Neuronal stem cell (in vitro differentiated cells): ENCODE measurements at regions not wholly inside any gene's neighbourhood (a gene's known extent, or its start where the extent isn't known, plus 50 kb on each side); places are given as distances from the start of the nearest gene placed in this dataset.
"Not testable (repeated sequence)": the region's sequence is repeated elsewhere in the genome, so short reads cannot be mapped to it uniquely, and the experiment has no call there.

ENCODE experiments used
- DNase-seq: peaks from one replicate; pipeline ENCODE4 v3.0.0-alpha.2; 2013; ENCODE audit warnings: low spot score
- H2AFZ ChIP-seq: one replicate; pipeline ENCODE4 v1.6.1; 2013; ENCODE audit warnings: mild to moderate bottlenecking, low read length, inconsistent platforms
- H2AK5ac ChIP-seq: 2 replicates; pipeline ENCODE4 v1.6.1; 2013; ENCODE audit warnings: low read depth, mild to moderate bottlenecking, inconsistent platforms, low read length, moderate library complexity, mixed read lengths
- H2BK120ac ChIP-seq: 2 replicates; pipeline ENCODE4 v1.6.1; 2013; ENCODE audit warnings: low read depth, mild to moderate bottlenecking, inconsistent platforms, low read length, moderate library complexity, mixed read lengths
- H2BK12ac ChIP-seq: one replicate; pipeline ENCODE4 v1.6.1; 2013; ENCODE audit warnings: low read length, inconsistent platforms
- H2BK15ac ChIP-seq: 2 replicates; pipeline ENCODE4 v1.6.1; 2013; ENCODE audit warnings: mild to moderate bottlenecking, low read length, inconsistent platforms, mixed read lengths
- H2BK5ac ChIP-seq: one replicate; pipeline ENCODE4 v1.6.1; 2013; ENCODE audit warnings: inconsistent platforms, mild to moderate bottlenecking, low read length, moderate library complexity
- H3K14ac ChIP-seq: one replicate; pipeline ENCODE4 v1.6.1; 2013; ENCODE audit warnings: low read length, inconsistent platforms
- H3K18ac ChIP-seq: 2 replicates; pipeline ENCODE4 v1.6.1; 2013; ENCODE audit warnings: low read length, inconsistent platforms
- H3K23ac ChIP-seq: 2 replicates; pipeline ENCODE4 v1.6.1; 2013; ENCODE audit warnings: low read depth, mild to moderate bottlenecking, mixed read lengths, low read length, inconsistent platforms; ENCODE audit not compliant: poor library complexity
- H3K27ac ChIP-seq: replicated peaks from 3 replicates; pipeline ENCODE4 v1.5.1; 2013; ENCODE audit warnings: low read length, inconsistent platforms
- H3K27me3 ChIP-seq, 3 experiments: 2 replicates each; pipeline ENCODE4 v1.6.1; 2013; ENCODE audit warnings: low read length in 3 of 3, mild to moderate bottlenecking in 2 of 3, inconsistent platforms in 1 of 3, low read depth in 1 of 3, mixed read lengths in 1 of 3, moderate library complexity in 1 of 3; ENCODE audit not compliant: control insufficient read depth in 3 of 3, insufficient read depth in 3 of 3
- H3K36me3 ChIP-seq, 2 donors: replicated peaks in 1 of 2; 2 replicates each; pipeline ENCODE4 v1.6.1; 2013; ENCODE audit warnings: low read length in 2 of 2; ENCODE audit not compliant: control insufficient read depth in 2 of 2, insufficient read depth in 2 of 2
- H3K4ac ChIP-seq: 2 replicates; pipeline ENCODE4 v1.6.1; 2013; ENCODE audit warnings: inconsistent platforms, mild to moderate bottlenecking, low read length, moderate library complexity
- H3K4me1 ChIP-seq, 2 donors: 1 replicate in 1 of 2; 2 replicates in 1 of 2; pipeline ENCODE4 v1.6.1; 2013; ENCODE audit warnings: low read length in 2 of 2, low read depth in 1 of 2; ENCODE audit not compliant: control insufficient read depth in 2 of 2, insufficient read depth in 1 of 2
- H3K4me2 ChIP-seq: one replicate; pipeline ENCODE4 v1.6.1; 2013; ENCODE audit warnings: mild to moderate bottlenecking, low read length, inconsistent platforms; ENCODE audit not compliant: insufficient read depth, poor library complexity, severe bottlenecking
- H3K4me3 ChIP-seq, 2 donors: 2 replicates each; pipeline ENCODE4 v1.5.1; 2013; ENCODE audit warnings: low read length in 2 of 2, mild to moderate bottlenecking in 2 of 2, inconsistent platforms in 1 of 2, moderate library complexity in 1 of 2
- H3K79me1 ChIP-seq: one replicate; pipeline ENCODE4 v1.6.1; 2013; ENCODE audit warnings: low read depth, mild to moderate bottlenecking, inconsistent platforms, low read length, moderate library complexity
- H3K9ac ChIP-seq: one replicate; pipeline ENCODE4 v1.6.1; 2013; ENCODE audit warnings: mild to moderate bottlenecking, low read depth, low read length, inconsistent platforms; ENCODE audit not compliant: poor library complexity
- H3K9me3 ChIP-seq, 2 donors: replicated peaks in 1 of 2; 2 replicates each; pipeline versions ENCODE3 to v1.6.1; 2013; ENCODE audit warnings: low read length in 2 of 2, mild to moderate bottlenecking in 2 of 2, inconsistent platforms in 1 of 2, low read depth in 1 of 2, mixed read lengths in 1 of 2, moderate library complexity in 1 of 2; ENCODE audit not compliant: control insufficient read depth in 2 of 2, insufficient read depth in 1 of 2
- H4K8ac ChIP-seq: one replicate; pipeline ENCODE4 v1.6.1; 2013; ENCODE audit warnings: low read depth, mild to moderate bottlenecking, inconsistent platforms, low read length, moderate library complexity
- H4K91ac ChIP-seq: one replicate; pipeline ENCODE4 v1.6.1; 2013; ENCODE audit warnings: low read length, low read depth, mild to moderate bottlenecking, inconsistent platforms; ENCODE audit not compliant: poor library complexity
- WGBS, 2 donors: extraction: QIAGEN DNeasy Blood & Tissue Kit; methylation state at CpG; one replicate each; pipeline ENCODE4 v1.1.7; 2013; ENCODE audit warnings: missing lambda C conversion rate in 2 of 2, mixed read lengths in 1 of 2; ENCODE audit not compliant: insufficient read length in 2 of 2, insufficient replicate concordance in 1 of 2; ENCODE audit errors: extremely low coverage in 2 of 2; 5-methylcytosine and 5-hydroxymethylcytosine counted together

GRCh38 chr7:121498816-121499215 lies 102.7 kb upstream of the FAM3C start:
- Histone ChIP-seq H3K4me3 (no peak overlapping the region), H3K27ac (no peak overlapping the region), H2AK5ac (no peak overlapping the region), H2BK5ac (no peak overlapping the region), H3K27me3 (no peaks in the 10 kb centered on the region), H3K36me3 (no peaks in the 10 kb centered on the region), H2BK15ac (no peak overlapping the region), H4K8ac (no peak overlapping the region), H3K9ac (no peak overlapping the region), H2BK120ac (no peak overlapping the region), H3K4ac (no peak overlapping the region), H3K4me1 (no peaks in the 10 kb centered on the region), H3K18ac (no peak overlapping the region), H4K91ac (no peak overlapping the region), H2AFZ (no peak overlapping the region), H3K79me1 (no peaks in the 10 kb centered on the region), H3K14ac (no peak overlapping the region), H3K9me3 (no peaks in the 10 kb centered on the region), H2BK12ac (no peak overlapping the region), H3K23ac (no peak overlapping the region), H3K4me2 (no peak overlapping the region)
- WGBS, 2 donors: no CpG with 5 or more reads among the region's 1 CpG
- DNase-seq: no peak

DNA sequence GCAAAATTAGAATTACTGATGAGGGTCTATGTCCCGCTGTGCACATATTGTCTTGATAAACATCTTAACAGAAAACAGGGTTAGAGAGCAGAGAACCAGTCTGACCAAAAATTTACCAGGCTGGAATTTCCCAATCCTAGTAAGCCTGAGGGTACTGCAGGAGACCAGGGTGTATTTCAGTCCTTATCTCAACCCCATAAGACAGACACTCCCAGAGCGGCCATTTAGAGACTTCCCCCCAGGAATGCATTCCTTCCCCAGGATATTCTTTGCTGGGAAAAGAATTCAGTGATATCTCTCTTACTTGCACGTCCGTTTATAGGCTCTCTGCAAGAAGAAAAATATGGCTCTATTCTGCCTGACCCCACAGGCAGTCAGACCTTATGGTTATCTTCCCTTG lies 101.4 kb upstream of the FAM3C start:
- H3K4me1 ChIP-seq, H4K8ac ChIP-seq, H2AK5ac ChIP-seq, H3K14ac ChIP-seq, H3K23ac ChIP-seq, H4K91ac ChIP-seq, H2BK5ac ChIP-seq, H3K18ac ChIP-seq, H3K79me1 ChIP-seq, H3K36me3 ChIP-seq, H2BK15ac ChIP-seq, H3K9me3 ChIP-seq, H2AFZ ChIP-seq, H3K9ac ChIP-seq, H3K4ac ChIP-seq, H2BK120ac ChIP-seq, DNase-seq, H3K27ac ChIP-seq, H2BK12ac ChIP-seq, H3K4me2 ChIP-seq, H3K4me3 ChIP-seq, H3K27me3 ChIP-seq: not testable (repeated sequence)
- no CpG with 5 or more reads among the region's 4 CpGs for WGBS, 2 donors

DNA sequence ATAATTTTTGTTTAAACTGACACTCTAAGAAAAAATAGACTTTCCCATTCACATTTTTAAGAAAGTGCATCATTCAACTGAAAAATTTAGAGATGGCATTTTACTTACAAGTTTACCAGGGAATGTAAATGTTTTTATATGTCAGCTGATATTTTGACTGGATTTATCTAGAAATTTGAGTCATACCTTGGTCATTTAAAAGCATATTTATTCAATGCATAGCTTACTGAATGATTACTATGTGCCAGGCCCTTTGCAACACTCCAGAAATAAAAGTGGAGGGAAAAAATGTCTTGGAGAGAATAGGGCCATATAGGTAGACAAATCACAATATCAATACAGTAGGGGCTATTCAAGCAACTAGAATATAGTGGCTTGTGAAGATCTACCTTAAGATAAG lies 98.4 kb upstream of the FAM3C start:
- Histone ChIP-seq H2BK120ac (no peak overlapping the region), H4K8ac (no peak overlapping the region), H3K4ac (no peak overlapping the region), H3K9ac (no peak overlapping the region), H3K9me3 (no peaks in the 10 kb centered on the region), H3K36me3 (no peaks in the 10 kb centered on the region), H2AK5ac (no peak overlapping the region), H4K91ac (no peak overlapping the region), H3K4me3 (no peak overlapping the region), H3K79me1 (no peaks in the 10 kb centered on the region), H3K23ac (no peak overlapping the region), H2AFZ (no peak overlapping the region), H3K18ac (no peak overlapping the region), H3K4me1 (no peaks in the 10 kb centered on the region), H3K27me3 (no peaks in the 10 kb centered on the region), H3K14ac (no peak overlapping the region), H3K4me2 (no peak overlapping the region), H2BK12ac (no peak overlapping the region), H2BK15ac (no peak overlapping the region), H3K27ac (no peak overlapping the region), H2BK5ac (no peak overlapping the region)
- DNase-seq: no peak

DNA sequence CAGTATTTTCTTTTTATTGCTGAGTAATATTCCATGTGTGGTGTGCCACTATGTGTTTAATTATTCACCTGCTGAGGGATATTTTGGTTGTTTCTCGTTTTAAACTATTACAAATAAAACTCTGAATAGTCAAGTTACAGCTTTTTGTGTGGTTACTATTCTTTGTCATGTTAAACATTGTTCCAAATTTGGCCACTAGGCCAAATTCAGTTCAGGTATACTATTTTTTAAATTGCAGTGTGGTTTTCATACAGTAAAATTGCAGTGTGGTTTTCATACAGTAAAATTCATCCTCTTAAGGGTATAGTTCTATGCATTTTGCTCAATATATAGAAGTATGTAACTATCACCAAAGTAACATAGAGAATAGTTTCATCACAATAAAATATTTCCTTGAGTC lies 97.4 kb upstream of the FAM3C start:
- Histone ChIP-seq H3K27ac (no peak overlapping the region), H2BK5ac (no peak overlapping the region), H2BK15ac (no peak overlapping the region), H4K91ac (no peak overlapping the region), H3K4me3 (no peak overlapping the region), H4K8ac (no peak overlapping the region), H3K23ac (no peak overlapping the region), H2AK5ac (no peak overlapping the region), H3K4me1 (no peaks in the 10 kb centered on the region), H2BK120ac (no peak overlapping the region), H2AFZ (no peak overlapping the region), H3K4ac (no peak overlapping the region), H2BK12ac (no peak overlapping the region), H3K79me1 (no peaks in the 10 kb centered on the region), H3K18ac (no peak overlapping the region), H3K14ac (no peak overlapping the region), H3K9ac (no peak overlapping the region), H3K4me2 (no peak overlapping the region), H3K9me3 (no peaks in the 10 kb centered on the region), H3K27me3 (no peaks in the 10 kb centered on the region), H3K36me3 (no peaks in the 10 kb centered on the region)
- WGBS, 2 donors: no CpG with 5 or more reads among the region's 1 CpG
- DNase-seq: no peak
